A673 (cell line): ENCODE measurements at regions not wholly inside any gene's neighbourhood (a gene's known extent, or its start where the extent isn't known, plus 50 kb on each side); places are given as distances from the start of the nearest gene placed in this dataset.

ENCODE experiments used
- BruUV-seq: library from RNA; stranded (reverse); fragments of 400-500 nt; replicated peaks from 2 replicates; lab custom pipeline; 2021; lab: Mats Ljungman, UMichigan
- CTCF ChIA-PET: fragments of 300-600 bp; sonication (Branson Sonifier 250); formaldehyde crosslinking; loops from one replicate; lab custom pipeline; 2022; ENCODE audit warnings: antibody characterized with exemption; lab: Charles Lee
- POLR2A ChIA-PET: fragments of 300-600 bp; sonication (Branson Sonifier 250); formaldehyde crosslinking; loops from one replicate; lab custom pipeline; 2022; ENCODE audit warnings: antibody characterized with exemption; ENCODE audit not compliant: low non-redundant PET; lab: Charles Lee
- DNase-seq: peaks from one replicate; pipeline ENCODE4 v3.0.0-alpha.2; 2015; ENCODE audit warnings: low spot score
- H3K27ac ChIP-seq: fragments of 200-600 bp; sonication (generic); 2 replicates; pipeline ENCODE4 v1.5.1; 2016; ENCODE audit warnings: mixed run types, low read depth, mild to moderate bottlenecking, mixed read lengths, antibody characterized with exemption, low read length; ENCODE audit not compliant: poor library complexity, severe bottlenecking
- H3K27me3 ChIP-seq: fragments of 200-600 bp; sonication (generic); replicated peaks from 2 replicates; pipeline ENCODE4 v1.6.1; 2017; ENCODE audit warnings: mixed run types, low read depth, mild to moderate bottlenecking, mixed read lengths, antibody characterized with exemption, low read length; ENCODE audit not compliant: insufficient read depth, poor library complexity
- H3K36me3 ChIP-seq: fragments of 200-600 bp; sonication (generic); 2 replicates; pipeline ENCODE4 v1.6.1; 2016; ENCODE audit warnings: mixed run types, mild to moderate bottlenecking, mixed read lengths, antibody characterized with exemption, low read length; ENCODE audit not compliant: insufficient read depth, poor library complexity, severe bottlenecking
- H3K4me1 ChIP-seq: fragments of 200-600 bp; sonication (generic); 2 replicates; pipeline ENCODE4 v1.6.1; 2017; ENCODE audit warnings: mixed run types, mild to moderate bottlenecking, mixed read lengths, antibody characterized with exemption, low read length; ENCODE audit not compliant: insufficient read depth, poor library complexity, severe bottlenecking
- H3K4me3 ChIP-seq: fragments of 200-600 bp; sonication (generic); 2 replicates; pipeline ENCODE4 v1.5.1; 2016; ENCODE audit warnings: low read depth, mixed run types, mild to moderate bottlenecking, mixed read lengths, low read length; ENCODE audit not compliant: poor library complexity, severe bottlenecking
- H3K9me3 ChIP-seq: fragments of 200-600 bp; sonication (generic); 2 replicates; pipeline ENCODE4 v1.6.1; 2016; ENCODE audit warnings: mixed run types, low read depth, mild to moderate bottlenecking, mixed read lengths, antibody characterized with exemption, low read length; ENCODE audit not compliant: poor library complexity, severe bottlenecking
- CTCF ChIP-seq: fragments of 300-800, 200-600 bp; sonication (generic); conservative IDR thresholded peaks from 2 replicates; pipeline ENCODE4 v1.5.1; 2017; ENCODE audit warnings: low read depth, mild to moderate bottlenecking, antibody characterized with exemption, low read length, moderate library complexity, mixed read lengths
- EZH2 ChIP-seq: fragments of 200-600 bp; sonication (generic); IDR thresholded peaks from 2 replicates; pipeline ENCODE4 v1.6.1; 2017; ENCODE audit warnings: borderline replicate concordance, low read depth, mild to moderate bottlenecking, mixed read lengths, antibody characterized with exemption, low read length; ENCODE audit not compliant: poor library complexity, severe bottlenecking
- intact Hi-C: fragments of 100-400 bp; cut with micrococcal nuclease; formaldehyde crosslinking; loops from one replicate; pipeline ENCODE4 v1.10.0; 2022; ENCODE audit not compliant: unreplicated experiment

DNA sequence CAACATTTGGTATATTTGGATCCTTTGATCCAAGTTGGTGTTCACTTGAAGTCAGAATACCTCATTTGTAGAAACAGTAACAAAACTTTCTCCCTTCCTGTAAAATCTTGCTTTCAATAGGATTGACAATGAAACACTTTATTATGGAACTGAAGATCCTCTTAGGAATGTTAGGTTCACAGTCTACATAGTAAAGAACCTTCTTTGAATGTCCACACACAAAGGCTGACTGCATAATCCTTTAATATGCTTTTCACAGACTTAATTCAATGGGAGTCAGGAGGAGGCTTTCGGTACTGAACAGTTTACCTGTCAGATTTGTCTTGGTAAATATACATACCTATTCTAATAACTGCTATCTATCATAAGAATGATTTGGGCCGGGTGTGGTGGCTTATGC, 188.5 kb downstream of the SPRY1 start:
- H3K4me1 ChIP-seq: peaks cover 3% of the 10 kb centered on the region
- POLR2A ChIA-PET: no interaction called here
- CTCF ChIA-PET: no interaction called here

GRCh38 chr4:123587983-123588494, 191.4 kb downstream of the SPRY1 start:
- Histone ChIP-seq H3K4me1 (peaks cover 3% of the 10 kb centered on the region), H3K4me3 (no peak overlapping the region), H3K36me3 (no peaks in the 10 kb centered on the region), H3K27ac (no peak overlapping the region), H3K27me3 (no peaks in the 10 kb centered on the region), H3K9me3 (no peaks in the 10 kb centered on the region)
- intact Hi-C loops: no loop called here
- no TSS peak for BruUV-seq
- ChIA-PET POLR2A (interaction anchor here (0.7 kb wide), 1 partner anchor 49 kb away, joined by 3 read pairs; no protein-coding TSS in a partner anchor), CTCF (no interaction called here)
- DNase-seq: peak; percentile 42
- TF ChIP-seq EZH2 (no peak), CTCF (no peak)

More for the DNA sequence above, 188.5 kb downstream of the SPRY1 start:
- no peak for DNase-seq
- intact Hi-C loops: no loop called here
- H3K9me3 ChIP-seq: peaks cover 12% of the 10 kb centered on the region
- no TSS peak for BruUV-seq
- no peak overlapping the region for H3K27ac ChIP-seq
- TF ChIP-seq EZH2 (no peak), CTCF (no peak)
- H3K4me3 ChIP-seq: no peak overlapping the region
- no peaks in the 10 kb centered on the region for H3K27me3 ChIP-seq
- H3K36me3 ChIP-seq: no peaks in the 10 kb centered on the region

GRCh38 chr4:123588631-123589241, 192.1 kb downstream of the SPRY1 start:
- no peak overlapping the region for H3K4me3 ChIP-seq
- no TSS peak for BruUV-seq
- H3K4me1 ChIP-seq: peaks cover 3% of the 10 kb centered on the region
- H3K27ac ChIP-seq: no peak overlapping the region
- intact Hi-C loops: no loop called here
- no peaks in the 10 kb centered on the region for H3K36me3 ChIP-seq
- ChIA-PET CTCF (no interaction called here), POLR2A (interaction anchor here (0.7 kb wide), 1 partner anchor 49 kb away, joined by 3 read pairs; no protein-coding TSS in a partner anchor)
- TF ChIP-seq CTCF: no peak
- no peak for TF ChIP-seq EZH2
- H3K27me3 ChIP-seq: no peaks in the 10 kb centered on the region
- no peak for DNase-seq
- H3K9me3 ChIP-seq: no peaks in the 10 kb centered on the region
